SK-N-SH treated with all-trans-retinoic acid at 6 μM for 48 hours (cell line): ENCODE measurements at regions not wholly inside any gene's neighbourhood (a gene's known extent, or its start where the extent isn't known, plus 50 kb on each side); places are given as distances from the start of the nearest gene placed in this dataset.

Source experiments
- ATAC-seq: fragments of 200-7000 bp; cut with Tn5 transposase; 3 replicates; pipeline ENCODE4 v1.9.1; 2020; ENCODE audit warnings: mild to moderate bottlenecking, moderate library complexity
- ARNTL ChIP-seq: fragments of 450-650 bp; formaldehyde crosslinking; IDR thresholded peaks from 2 replicates; pipeline ENCODE4 v1.5.0; 2020; ENCODE audit warnings: low read depth, mild to moderate bottlenecking, moderate library complexity, borderline replicate concordance
- BACH2 ChIP-seq: fragments of 250-450 bp; sonication (Bioruptor Pico); IDR thresholded peaks from 2 replicates; pipeline ENCODE4 v1.9.0; 2021; ENCODE audit warnings: mild to moderate bottlenecking, borderline replicate concordance
- CSDC2 ChIP-seq: fragments of 250-450 bp; sonication (Bioruptor Pico); IDR thresholded peaks from 2 replicates; pipeline ENCODE4 v1.5.0; 2020; ENCODE audit warnings: mild to moderate bottlenecking, moderate library complexity
- ESRRG ChIP-seq: fragments of 250-450 bp; sonication (Bioruptor Pico); IDR thresholded peaks from 2 replicates; pipeline ENCODE4 v1.6.1; 2021; ENCODE audit warnings: mild to moderate bottlenecking
- GLIS3 ChIP-seq: fragments of 250-450 bp; sonication (Bioruptor Pico); IDR thresholded peaks from 2 replicates; pipeline ENCODE4 v1.5.0; 2020; ENCODE audit warnings: mild to moderate bottlenecking, moderate library complexity
- ISL1 ChIP-seq: fragments of 250-450 bp; sonication (Bioruptor Pico); IDR thresholded peaks from 2 replicates; pipeline ENCODE4 v2.1.2; 2022; ENCODE audit warnings: mild to moderate bottlenecking, moderate library complexity
- OSR1 ChIP-seq: fragments of 250-450 bp; sonication (Bioruptor Pico); IDR thresholded peaks from 2 replicates; pipeline ENCODE4 v1.8.0; 2022; ENCODE audit warnings: moderate library complexity, mild to moderate bottlenecking, inconsistent platforms
- PPARA ChIP-seq: fragments of 250-450 bp; sonication (Bioruptor Pico); IDR thresholded peaks from 2 replicates; pipeline ENCODE4 v1.5.0; 2020; ENCODE audit warnings: mild to moderate bottlenecking, borderline replicate concordance
- RARB ChIP-seq: fragments of 250-450 bp; sonication (Bioruptor Pico); IDR thresholded peaks from 2 replicates; pipeline ENCODE4 v1.8.0; 2021; ENCODE audit warnings: mild to moderate bottlenecking, moderate library complexity
- SNAI2 ChIP-seq: fragments of 250-450 bp; sonication (Bioruptor Pico); IDR thresholded peaks from 2 replicates; pipeline ENCODE4 v1.5.0; 2020; ENCODE audit warnings: mild to moderate bottlenecking, moderate library complexity
- TOX ChIP-seq: fragments of 250-450 bp; sonication (Bioruptor Pico); IDR thresholded peaks from 2 replicates; pipeline ENCODE4 v1.8.0; 2021; ENCODE audit warnings: mild to moderate bottlenecking, moderate library complexity, borderline replicate concordance
- ZC3H10 ChIP-seq: fragments of 250-450 bp; sonication (Bioruptor Pico); IDR thresholded peaks from 2 replicates; pipeline ENCODE4 v1.5.1; 2021; ENCODE audit warnings: mild to moderate bottlenecking, moderate library complexity
- ZFP3 ChIP-seq: fragments of 250-450 bp; sonication (Bioruptor Pico); IDR thresholded peaks from 2 replicates; pipeline ENCODE4 v1.5.0; 2020; ENCODE audit warnings: mild to moderate bottlenecking, moderate library complexity
- ZFP30 ChIP-seq: fragments of 450-650 bp; formaldehyde crosslinking; IDR thresholded peaks from 2 replicates; pipeline ENCODE4 v1.5.0; 2022; ENCODE audit warnings: mild to moderate bottlenecking, moderate library complexity
- ZNF565 ChIP-seq: fragments of 450-650 bp; formaldehyde crosslinking; conservative IDR thresholded peaks from 2 replicates; pipeline ENCODE4 v1.5.0; 2020; ENCODE audit warnings: low read depth, mild to moderate bottlenecking, moderate library complexity
- ZNF70 ChIP-seq: fragments of 450-650 bp; formaldehyde crosslinking; IDR thresholded peaks from 2 replicates; pipeline ENCODE4 v1.5.0; 2020; ENCODE audit warnings: mild to moderate bottlenecking, moderate library complexity
- ZNF8 ChIP-seq: fragments of 450-650 bp; formaldehyde crosslinking; IDR thresholded peaks from 2 replicates; pipeline ENCODE4 v1.5.0; 2020; ENCODE audit warnings: mild to moderate bottlenecking, moderate library complexity
- TF ChIP-seq, protein P1 (sequence below): fragments of 250-450 bp; sonication (Bioruptor Pico); IDR thresholded peaks from 2 replicates; pipeline ENCODE4 v1.8.0; 2021; ENCODE audit warnings: low read depth, mild to moderate bottlenecking, moderate library complexity, borderline replicate concordance
- TF ChIP-seq, protein P2 (sequence below): fragments of 250-450 bp; sonication (Bioruptor Pico); IDR thresholded peaks from 2 replicates; pipeline ENCODE4 v1.5.1; 2021; ENCODE audit warnings: mild to moderate bottlenecking, moderate library complexity
- TF ChIP-seq, protein P3 (sequence below): fragments of 250-450 bp; sonication (Bioruptor Pico); IDR thresholded peaks from 2 replicates; pipeline ENCODE4 v1.5.1; 2020; ENCODE audit warnings: low read depth, mild to moderate bottlenecking, moderate library complexity
- TF ChIP-seq, protein P4 (sequence below): fragments of 250-450 bp; sonication (Bioruptor Pico); IDR thresholded peaks from 2 replicates; pipeline ENCODE4 v1.8.0; 2020; ENCODE audit warnings: mild to moderate bottlenecking, moderate library complexity, borderline replicate concordance
- TF ChIP-seq, protein P5 (sequence below): fragments of 250-450 bp; sonication (Bioruptor Pico); IDR thresholded peaks from 2 replicates; pipeline ENCODE4 v1.5.0; 2020; ENCODE audit warnings: mild to moderate bottlenecking, moderate library complexity

DNA sequence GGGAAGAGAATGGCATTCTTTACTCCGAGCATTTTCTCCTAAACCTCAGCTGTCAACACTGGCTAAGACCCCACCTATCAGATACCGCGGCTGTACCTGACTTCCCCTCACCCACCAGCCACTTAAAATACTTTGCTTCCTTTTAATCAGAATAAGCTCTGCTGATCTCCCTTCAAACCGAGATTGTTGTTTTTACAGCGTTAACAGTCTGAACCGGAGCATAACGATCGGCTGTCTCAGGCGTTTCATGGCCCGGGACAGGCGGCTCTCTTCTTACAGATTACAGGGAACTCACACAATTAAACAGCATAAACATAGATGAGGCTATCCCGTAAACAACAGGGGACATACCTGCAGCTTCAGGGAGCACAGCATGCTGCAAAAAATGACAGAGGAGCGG is 174.3 kb upstream of the RNF32 start:
- TF ChIP-seq CSDC2 (CRISPR knock-in tag) (no peak), SNAI2 (CRISPR knock-in tag) (no peak), ZNF70 (CRISPR knock-in tag) (no peak), ZC3H10 (CRISPR knock-in tag) (no peak), ARNTL (CRISPR knock-in tag) (no peak), GLIS3 (no peak), PPARA (no peak), ZNF565 (CRISPR knock-in tag) (no peak), ESRRG (CRISPR knock-in tag) (no peak), RARB (CRISPR knock-in tag) (no peak), BACH2 (no peak), ZFP30 (CRISPR knock-in tag) (no peak), ZFP3 (no peak), OSR1 (CRISPR knock-in tag) (no peak)
- TF ChIP-seq, protein P1, sequence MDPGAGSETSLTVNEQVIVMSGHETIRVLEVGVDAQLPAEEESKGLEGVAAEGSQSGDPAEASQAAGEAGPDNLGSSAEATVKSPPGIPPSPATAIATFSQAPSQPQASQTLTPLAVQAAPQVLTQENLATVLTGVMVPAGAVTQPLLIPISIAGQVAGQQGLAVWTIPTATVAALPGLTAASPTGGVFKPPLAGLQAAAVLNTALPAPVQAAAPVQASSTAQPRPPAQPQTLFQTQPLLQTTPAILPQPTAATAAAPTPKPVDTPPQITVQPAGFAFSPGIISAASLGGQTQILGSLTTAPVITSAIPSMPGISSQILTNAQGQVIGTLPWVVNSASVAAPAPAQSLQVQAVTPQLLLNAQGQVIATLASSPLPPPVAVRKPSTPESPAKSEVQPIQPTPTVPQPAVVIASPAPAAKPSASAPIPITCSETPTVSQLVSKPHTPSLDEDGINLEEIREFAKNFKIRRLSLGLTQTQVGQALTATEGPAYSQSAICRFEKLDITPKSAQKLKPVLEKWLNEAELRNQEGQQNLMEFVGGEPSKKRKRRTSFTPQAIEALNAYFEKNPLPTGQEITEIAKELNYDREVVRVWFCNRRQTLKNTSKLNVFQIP (CRISPR knock-in tag), result no peak
- TF ChIP-seq, protein P2, sequence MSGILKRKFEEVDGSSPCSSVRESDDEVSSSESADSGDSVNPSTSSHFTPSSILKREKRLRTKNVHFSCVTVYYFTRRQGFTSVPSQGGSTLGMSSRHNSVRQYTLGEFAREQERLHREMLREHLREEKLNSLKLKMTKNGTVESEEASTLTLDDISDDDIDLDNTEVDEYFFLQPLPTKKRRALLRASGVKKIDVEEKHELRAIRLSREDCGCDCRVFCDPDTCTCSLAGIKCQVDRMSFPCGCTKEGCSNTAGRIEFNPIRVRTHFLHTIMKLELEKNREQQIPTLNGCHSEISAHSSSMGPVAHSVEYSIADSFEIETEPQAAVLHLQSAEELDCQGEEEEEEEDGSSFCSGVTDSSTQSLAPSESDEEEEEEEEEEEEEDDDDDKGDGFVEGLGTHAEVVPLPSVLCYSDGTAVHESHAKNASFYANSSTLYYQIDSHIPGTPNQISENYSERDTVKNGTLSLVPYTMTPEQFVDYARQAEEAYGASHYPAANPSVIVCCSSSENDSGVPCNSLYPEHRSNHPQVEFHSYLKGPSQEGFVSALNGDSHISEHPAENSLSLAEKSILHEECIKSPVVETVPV (CRISPR knock-in tag), result no peak
- TF ChIP-seq, protein P3, sequence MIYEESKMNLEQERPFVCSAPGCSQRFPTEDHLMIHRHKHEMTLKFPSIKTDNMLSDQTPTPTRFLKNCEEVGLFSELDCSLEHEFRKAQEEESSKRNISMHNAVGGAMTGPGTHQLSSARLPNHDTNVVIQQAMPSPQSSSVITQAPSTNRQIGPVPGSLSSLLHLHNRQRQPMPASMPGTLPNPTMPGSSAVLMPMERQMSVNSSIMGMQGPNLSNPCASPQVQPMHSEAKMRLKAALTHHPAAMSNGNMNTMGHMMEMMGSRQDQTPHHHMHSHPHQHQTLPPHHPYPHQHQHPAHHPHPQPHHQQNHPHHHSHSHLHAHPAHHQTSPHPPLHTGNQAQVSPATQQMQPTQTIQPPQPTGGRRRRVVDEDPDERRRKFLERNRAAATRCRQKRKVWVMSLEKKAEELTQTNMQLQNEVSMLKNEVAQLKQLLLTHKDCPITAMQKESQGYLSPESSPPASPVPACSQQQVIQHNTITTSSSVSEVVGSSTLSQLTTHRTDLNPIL (CRISPR knock-in tag), result no peak
- no peak for ATAC-seq

DNA sequence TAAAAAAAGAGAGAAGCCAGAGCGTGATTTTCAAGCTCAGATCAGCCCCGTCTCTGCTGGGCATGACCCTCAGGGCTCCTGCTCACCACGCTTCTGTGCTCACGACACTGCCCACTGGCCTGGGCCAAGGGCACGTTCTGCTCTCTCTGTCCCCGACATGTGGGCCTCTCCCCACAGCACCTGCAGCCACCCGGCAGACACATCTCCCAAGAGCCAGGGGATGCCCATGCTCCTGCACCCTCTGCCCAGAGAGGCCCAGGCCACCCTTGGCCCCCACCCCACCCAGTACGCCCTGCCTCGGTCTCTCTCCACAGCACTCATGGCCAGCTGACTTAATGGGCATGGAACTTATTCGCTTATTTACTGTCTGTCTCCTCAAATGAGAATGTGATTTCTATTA is 175.4 kb upstream of the RNF32 start:
- no peak for TF ChIP-seq ZNF8 (CRISPR knock-in tag)
- TF ChIP-seq ZNF565 (CRISPR knock-in tag), result no peak
- no peak for TF ChIP-seq ISL1 (CRISPR knock-in tag)
- no peak for TF ChIP-seq TOX
- no peak for TF ChIP-seq ZNF70 (CRISPR knock-in tag)
- TF ChIP-seq ARNTL (CRISPR knock-in tag), result no peak
- no peak for ATAC-seq

DNA sequence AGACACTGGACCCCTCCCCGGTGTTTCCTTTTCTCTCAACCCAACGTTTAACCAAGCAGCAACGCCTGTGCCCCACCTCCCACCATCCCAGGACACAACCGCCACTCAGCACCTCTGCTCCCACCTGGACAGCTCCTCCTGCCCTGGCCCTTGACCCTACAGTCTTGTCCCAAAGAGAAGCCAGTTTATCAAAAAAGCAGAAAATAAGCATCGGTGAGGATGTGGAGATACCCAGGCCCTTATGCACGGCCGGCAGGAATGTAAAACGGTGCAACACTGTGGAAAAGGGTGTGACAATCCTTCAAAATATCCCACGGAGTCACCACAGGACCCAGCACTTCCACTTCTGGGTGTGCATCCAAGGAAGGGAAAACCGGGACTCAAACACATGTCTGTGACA is 176.2 kb upstream of the RNF32 start:
- TF ChIP-seq, protein P2 (CRISPR knock-in tag), result no peak
- TF ChIP-seq ISL1 (CRISPR knock-in tag) (no peak), BACH2 (no peak), ARNTL (CRISPR knock-in tag) (no peak), SNAI2 (CRISPR knock-in tag) (no peak), ZNF8 (CRISPR knock-in tag) (no peak), PPARA (no peak)
- TF ChIP-seq, protein P4, sequence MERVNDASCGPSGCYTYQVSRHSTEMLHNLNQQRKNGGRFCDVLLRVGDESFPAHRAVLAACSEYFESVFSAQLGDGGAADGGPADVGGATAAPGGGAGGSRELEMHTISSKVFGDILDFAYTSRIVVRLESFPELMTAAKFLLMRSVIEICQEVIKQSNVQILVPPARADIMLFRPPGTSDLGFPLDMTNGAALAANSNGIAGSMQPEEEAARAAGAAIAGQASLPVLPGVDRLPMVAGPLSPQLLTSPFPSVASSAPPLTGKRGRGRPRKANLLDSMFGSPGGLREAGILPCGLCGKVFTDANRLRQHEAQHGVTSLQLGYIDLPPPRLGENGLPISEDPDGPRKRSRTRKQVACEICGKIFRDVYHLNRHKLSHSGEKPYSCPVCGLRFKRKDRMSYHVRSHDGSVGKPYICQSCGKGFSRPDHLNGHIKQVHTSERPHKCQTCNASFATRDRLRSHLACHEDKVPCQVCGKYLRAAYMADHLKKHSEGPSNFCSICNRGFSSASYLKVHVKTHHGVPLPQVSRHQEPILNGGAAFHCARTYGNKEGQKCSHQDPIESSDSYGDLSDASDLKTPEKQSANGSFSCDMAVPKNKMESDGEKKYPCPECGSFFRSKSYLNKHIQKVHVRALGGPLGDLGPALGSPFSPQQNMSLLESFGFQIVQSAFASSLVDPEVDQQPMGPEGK, result no peak
- ATAC-seq, result no peak

DNA sequence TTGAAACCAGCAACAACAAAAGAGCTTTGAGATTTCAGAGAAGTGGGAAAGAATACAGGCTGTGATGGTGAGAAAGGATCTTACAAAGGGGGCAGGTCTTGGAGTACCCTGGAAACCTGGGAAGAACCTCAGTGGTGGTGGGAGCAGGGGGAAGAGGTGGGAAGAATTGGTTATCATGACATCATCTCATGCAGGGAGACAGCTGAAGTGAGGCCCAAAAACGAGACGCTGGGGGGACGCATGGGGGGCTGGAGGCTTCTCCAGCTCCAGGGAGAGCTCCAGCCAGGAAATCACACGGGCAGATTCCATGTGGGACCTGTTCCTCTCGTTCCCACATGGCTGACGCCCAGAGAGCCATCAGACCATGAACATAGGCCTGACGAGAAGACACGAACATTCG is 177.3 kb upstream of the RNF32 start:
- ATAC-seq, result no peak
- TF ChIP-seq ZC3H10 (CRISPR knock-in tag) (no peak), ESRRG (CRISPR knock-in tag) (no peak), SNAI2 (CRISPR knock-in tag) (no peak), CSDC2 (CRISPR knock-in tag) (no peak), PPARA (no peak), ARNTL (CRISPR knock-in tag) (no peak), GLIS3 (no peak), BACH2 (no peak), ZNF70 (CRISPR knock-in tag) (no peak)
- TF ChIP-seq, protein P2 (CRISPR knock-in tag), result no peak
- TF ChIP-seq, protein P1 (CRISPR knock-in tag), result no peak
- TF ChIP-seq, protein P5, sequence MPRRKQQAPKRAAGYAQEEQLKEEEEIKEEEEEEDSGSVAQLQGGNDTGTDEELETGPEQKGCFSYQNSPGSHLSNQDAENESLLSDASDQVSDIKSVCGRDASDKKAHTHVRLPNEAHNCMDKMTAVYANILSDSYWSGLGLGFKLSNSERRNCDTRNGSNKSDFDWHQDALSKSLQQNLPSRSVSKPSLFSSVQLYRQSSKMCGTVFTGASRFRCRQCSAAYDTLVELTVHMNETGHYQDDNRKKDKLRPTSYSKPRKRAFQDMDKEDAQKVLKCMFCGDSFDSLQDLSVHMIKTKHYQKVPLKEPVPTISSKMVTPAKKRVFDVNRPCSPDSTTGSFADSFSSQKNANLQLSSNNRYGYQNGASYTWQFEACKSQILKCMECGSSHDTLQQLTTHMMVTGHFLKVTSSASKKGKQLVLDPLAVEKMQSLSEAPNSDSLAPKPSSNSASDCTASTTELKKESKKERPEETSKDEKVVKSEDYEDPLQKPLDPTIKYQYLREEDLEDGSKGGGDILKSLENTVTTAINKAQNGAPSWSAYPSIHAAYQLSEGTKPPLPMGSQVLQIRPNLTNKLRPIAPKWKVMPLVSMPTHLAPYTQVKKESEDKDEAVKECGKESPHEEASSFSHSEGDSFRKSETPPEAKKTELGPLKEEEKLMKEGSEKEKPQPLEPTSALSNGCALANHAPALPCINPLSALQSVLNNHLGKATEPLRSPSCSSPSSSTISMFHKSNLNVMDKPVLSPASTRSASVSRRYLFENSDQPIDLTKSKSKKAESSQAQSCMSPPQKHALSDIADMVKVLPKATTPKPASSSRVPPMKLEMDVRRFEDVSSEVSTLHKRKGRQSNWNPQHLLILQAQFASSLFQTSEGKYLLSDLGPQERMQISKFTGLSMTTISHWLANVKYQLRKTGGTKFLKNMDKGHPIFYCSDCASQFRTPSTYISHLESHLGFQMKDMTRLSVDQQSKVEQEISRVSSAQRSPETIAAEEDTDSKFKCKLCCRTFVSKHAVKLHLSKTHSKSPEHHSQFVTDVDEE (CRISPR knock-in tag), result no peak
